A673 (cell line): ENCODE measurements at regions not wholly inside any gene's neighbourhood (a gene's known extent, or its start where the extent isn't known, plus 50 kb on each side); places are given as distances from the start of the nearest gene placed in this dataset.

ENCODE experiments used
- BruUV-seq: library from RNA; stranded (reverse); fragments of 400-500 nt; replicated peaks from 2 replicates; lab custom pipeline; 2021; lab: Mats Ljungman, UMichigan
- CTCF ChIA-PET: fragments of 300-600 bp; sonication (Branson Sonifier 250); formaldehyde crosslinking; loops from one replicate; lab custom pipeline; 2022; ENCODE audit warnings: antibody characterized with exemption; lab: Charles Lee
- POLR2A ChIA-PET: fragments of 300-600 bp; sonication (Branson Sonifier 250); formaldehyde crosslinking; loops from one replicate; lab custom pipeline; 2022; ENCODE audit warnings: antibody characterized with exemption; ENCODE audit not compliant: low non-redundant PET; lab: Charles Lee
- DNase-seq: peaks from one replicate; pipeline ENCODE4 v3.0.0-alpha.2; 2015; ENCODE audit warnings: low spot score
- H3K27ac ChIP-seq: fragments of 200-600 bp; sonication (generic); 2 replicates; pipeline ENCODE4 v1.5.1; 2016; ENCODE audit warnings: mixed run types, low read depth, mild to moderate bottlenecking, mixed read lengths, antibody characterized with exemption, low read length; ENCODE audit not compliant: poor library complexity, severe bottlenecking
- H3K27me3 ChIP-seq: fragments of 200-600 bp; sonication (generic); replicated peaks from 2 replicates; pipeline ENCODE4 v1.6.1; 2017; ENCODE audit warnings: mixed run types, low read depth, mild to moderate bottlenecking, mixed read lengths, antibody characterized with exemption, low read length; ENCODE audit not compliant: insufficient read depth, poor library complexity
- H3K36me3 ChIP-seq: fragments of 200-600 bp; sonication (generic); 2 replicates; pipeline ENCODE4 v1.6.1; 2016; ENCODE audit warnings: mixed run types, mild to moderate bottlenecking, mixed read lengths, antibody characterized with exemption, low read length; ENCODE audit not compliant: insufficient read depth, poor library complexity, severe bottlenecking
- H3K4me1 ChIP-seq: fragments of 200-600 bp; sonication (generic); 2 replicates; pipeline ENCODE4 v1.6.1; 2017; ENCODE audit warnings: mixed run types, mild to moderate bottlenecking, mixed read lengths, antibody characterized with exemption, low read length; ENCODE audit not compliant: insufficient read depth, poor library complexity, severe bottlenecking
- H3K4me3 ChIP-seq: fragments of 200-600 bp; sonication (generic); 2 replicates; pipeline ENCODE4 v1.5.1; 2016; ENCODE audit warnings: low read depth, mixed run types, mild to moderate bottlenecking, mixed read lengths, low read length; ENCODE audit not compliant: poor library complexity, severe bottlenecking
- H3K9me3 ChIP-seq: fragments of 200-600 bp; sonication (generic); 2 replicates; pipeline ENCODE4 v1.6.1; 2016; ENCODE audit warnings: mixed run types, low read depth, mild to moderate bottlenecking, mixed read lengths, antibody characterized with exemption, low read length; ENCODE audit not compliant: poor library complexity, severe bottlenecking
- EZH2 ChIP-seq: fragments of 200-600 bp; sonication (generic); IDR thresholded peaks from 2 replicates; pipeline ENCODE4 v1.6.1; 2017; ENCODE audit warnings: borderline replicate concordance, low read depth, mild to moderate bottlenecking, mixed read lengths, antibody characterized with exemption, low read length; ENCODE audit not compliant: poor library complexity, severe bottlenecking
- intact Hi-C: fragments of 100-400 bp; cut with micrococcal nuclease; formaldehyde crosslinking; loops from one replicate; pipeline ENCODE4 v1.10.0; 2022; ENCODE audit not compliant: unreplicated experiment
- TF ChIP-seq, protein P1 (sequence below): fragments of 300-800, 200-600 bp; sonication (generic); conservative IDR thresholded peaks from 2 replicates; pipeline ENCODE4 v1.5.1; 2017; ENCODE audit warnings: low read depth, mild to moderate bottlenecking, antibody characterized with exemption, low read length, moderate library complexity, mixed read lengths

DNA sequence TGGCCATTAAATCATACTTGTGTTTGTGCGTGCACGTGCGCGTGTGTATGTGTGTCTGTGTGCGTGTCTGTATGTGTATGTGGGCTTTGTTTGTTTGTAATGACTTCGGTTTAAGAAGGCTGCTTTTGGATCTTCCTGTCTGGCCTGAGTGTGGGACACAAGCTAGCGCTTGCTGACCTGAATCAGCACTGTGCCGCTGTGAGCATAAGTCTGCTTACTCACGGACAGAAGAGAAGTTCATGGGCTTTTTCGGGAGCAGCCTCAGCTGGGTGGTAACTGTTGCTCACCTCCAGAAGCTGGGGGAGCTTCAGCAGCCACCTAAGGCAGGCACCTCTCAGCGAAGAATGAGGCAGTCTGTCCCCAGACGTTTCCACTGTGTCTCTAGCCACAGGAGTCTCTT is 56.1 kb upstream of the TRUB1 start:
- no peak for DNase-seq
- intact Hi-C loops, result no loop called here
- H3K4me3 ChIP-seq, result no peak overlapping the region
- H3K4me1 ChIP-seq, result peaks cover 26% of the 10 kb centered on the region
- POLR2A ChIA-PET, result no interaction called here
- no peak overlapping the region for H3K27ac ChIP-seq
- no TSS peak for BruUV-seq
- H3K27me3 ChIP-seq, result no peaks in the 10 kb centered on the region
- no peaks in the 10 kb centered on the region for H3K9me3 ChIP-seq
- CTCF ChIA-PET, result no interaction called here
- no peaks in the 10 kb centered on the region for H3K36me3 ChIP-seq
- TF ChIP-seq EZH2, result no peak
- TF ChIP-seq, protein P1, sequence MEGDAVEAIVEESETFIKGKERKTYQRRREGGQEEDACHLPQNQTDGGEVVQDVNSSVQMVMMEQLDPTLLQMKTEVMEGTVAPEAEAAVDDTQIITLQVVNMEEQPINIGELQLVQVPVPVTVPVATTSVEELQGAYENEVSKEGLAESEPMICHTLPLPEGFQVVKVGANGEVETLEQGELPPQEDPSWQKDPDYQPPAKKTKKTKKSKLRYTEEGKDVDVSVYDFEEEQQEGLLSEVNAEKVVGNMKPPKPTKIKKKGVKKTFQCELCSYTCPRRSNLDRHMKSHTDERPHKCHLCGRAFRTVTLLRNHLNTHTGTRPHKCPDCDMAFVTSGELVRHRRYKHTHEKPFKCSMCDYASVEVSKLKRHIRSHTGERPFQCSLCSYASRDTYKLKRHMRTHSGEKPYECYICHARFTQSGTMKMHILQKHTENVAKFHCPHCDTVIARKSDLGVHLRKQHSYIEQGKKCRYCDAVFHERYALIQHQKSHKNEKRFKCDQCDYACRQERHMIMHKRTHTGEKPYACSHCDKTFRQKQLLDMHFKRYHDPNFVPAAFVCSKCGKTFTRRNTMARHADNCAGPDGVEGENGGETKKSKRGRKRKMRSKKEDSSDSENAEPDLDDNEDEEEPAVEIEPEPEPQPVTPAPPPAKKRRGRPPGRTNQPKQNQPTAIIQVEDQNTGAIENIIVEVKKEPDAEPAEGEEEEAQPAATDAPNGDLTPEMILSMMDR, result no peak

DNA sequence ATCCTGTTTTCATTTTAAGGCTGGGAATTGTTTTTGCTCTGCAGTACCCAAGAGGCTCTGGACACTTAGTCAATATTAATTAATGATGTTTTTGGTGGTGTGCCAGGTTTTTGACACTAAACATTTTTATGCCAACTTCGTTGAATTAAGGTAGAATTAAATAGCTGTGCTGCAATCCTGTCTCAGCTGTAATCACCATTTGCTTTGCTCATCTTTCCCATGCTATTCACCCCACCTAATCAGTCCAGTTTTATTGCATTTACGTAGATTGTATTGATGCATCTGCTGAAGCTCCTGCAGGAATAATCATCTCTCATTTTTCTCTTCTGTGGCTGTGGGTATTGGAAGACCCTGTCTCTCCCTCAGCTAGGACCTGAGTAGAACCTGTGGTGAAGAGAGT is 52.6 kb upstream of the TRUB1 start:
- no TSS peak for BruUV-seq
- intact Hi-C loops, result no loop called here
- H3K9me3 ChIP-seq, result no peaks in the 10 kb centered on the region
- ChIA-PET CTCF (interaction anchor here (0.7 kb wide), 1 partner anchor 1371 kb away, joined by 5 read pairs; no protein-coding TSS in a partner anchor), POLR2A (no interaction called here)
- H3K4me1 ChIP-seq, result peaks cover 14% of the 10 kb centered on the region
- no peaks in the 10 kb centered on the region for H3K36me3 ChIP-seq
- no peaks in the 10 kb centered on the region for H3K27me3 ChIP-seq
- H3K4me3 ChIP-seq, result no peak overlapping the region
- TF ChIP-seq, protein P1, result no peak
- TF ChIP-seq EZH2, result no peak
- no peak overlapping the region for H3K27ac ChIP-seq
- DNase-seq, result no peak
